T-helper 2 cell treated with Interferon-gamma antibody and Interleukin-4, amounts not matched to agents 100 ng/mL and 5 ng/mL, for 36 hours (primary cell): ENCODE measurements at regions not wholly inside any gene's neighbourhood (a gene's known extent, or its start where the extent isn't known, plus 50 kb on each side); places are given as distances from the start of the nearest gene placed in this dataset.

Source experiments
- intact Hi-C: fragments of 100-400 bp; cut with micrococcal nuclease; formaldehyde crosslinking; loops from one replicate; pipeline ENCODE4 v1.15.1; 2023

DNA sequence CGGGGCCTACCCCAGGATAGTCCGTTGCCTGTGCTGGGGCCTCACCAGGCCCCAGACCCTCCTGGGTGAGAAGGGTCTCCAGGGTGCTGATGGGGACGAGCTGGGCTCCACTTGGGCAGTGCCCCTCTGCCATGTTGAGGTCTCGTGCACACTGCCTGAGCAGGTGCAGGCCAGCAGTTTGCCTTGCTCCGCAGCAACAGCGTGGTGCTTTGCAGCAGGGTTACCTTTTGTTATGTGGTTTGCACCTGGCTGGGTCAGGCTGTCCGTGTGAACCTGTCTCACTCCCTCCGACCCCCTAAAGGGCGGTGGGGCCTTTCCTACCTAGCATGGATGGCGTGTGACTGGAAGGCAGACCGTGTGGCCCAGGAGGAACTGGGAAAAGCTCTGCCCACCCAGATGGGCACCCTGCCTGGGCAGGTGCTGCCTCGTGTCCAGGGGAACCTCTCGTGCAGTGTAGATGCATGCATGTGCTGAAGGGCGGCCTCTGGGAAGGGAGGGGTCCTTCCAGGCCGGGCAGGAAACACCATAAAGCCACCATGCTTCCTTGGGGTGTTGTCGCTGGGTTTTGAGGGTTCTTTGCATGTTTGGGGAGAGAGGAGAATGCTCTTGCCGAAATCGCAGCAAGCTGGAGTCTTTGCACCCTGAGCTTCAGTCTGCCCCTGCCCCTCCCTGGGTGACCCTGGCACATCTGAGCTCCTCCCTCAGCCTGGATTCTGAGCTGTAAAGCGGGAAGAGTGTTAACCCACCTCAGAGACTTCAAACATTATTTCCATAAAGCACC is 75.4 kb upstream of the PPARA start:
- intact Hi-C loops = loop anchor here (10.0 kb wide), 1 partner anchor 60 kb away; no protein-coding TSS in a partner anchor

DNA sequence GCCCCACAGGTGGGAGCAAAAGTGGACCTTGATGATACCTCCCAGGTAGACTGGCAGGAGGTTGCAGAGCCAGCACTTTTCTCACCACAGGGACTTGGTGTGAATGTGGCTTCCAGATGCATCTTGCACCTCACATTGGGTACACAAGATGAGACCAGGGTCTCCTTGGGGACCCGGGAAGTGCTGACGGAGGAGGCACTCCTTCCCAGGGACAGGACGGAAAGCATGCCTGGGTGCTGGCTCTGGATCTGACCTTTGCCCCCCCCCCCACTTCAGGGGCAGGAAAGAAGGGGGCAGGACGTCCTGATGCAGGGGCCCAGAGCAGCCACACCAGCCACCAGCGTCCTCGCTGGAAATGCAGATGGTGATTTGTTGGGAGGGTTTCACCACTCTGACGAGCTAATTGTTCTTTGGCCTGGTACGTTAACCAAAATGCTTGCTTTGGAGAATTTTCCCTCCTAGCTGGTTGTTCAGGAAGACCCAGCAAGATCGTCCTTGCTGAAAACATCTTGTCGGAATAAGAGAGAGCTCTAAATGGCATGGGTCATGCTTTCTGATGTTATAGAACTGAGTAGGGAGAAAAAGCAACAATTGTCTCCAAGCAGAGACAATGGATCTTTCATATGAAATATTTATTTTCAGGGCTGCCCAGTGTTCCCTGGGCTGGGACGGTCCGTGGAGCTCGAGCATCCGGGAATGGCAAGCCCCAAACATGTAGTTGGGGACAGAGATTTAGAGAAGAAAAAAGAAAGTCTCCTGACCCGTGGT is 74.4 kb upstream of the PPARA start:
- intact Hi-C loops = loop anchor here (10.0 kb wide), 1 partner anchor 61 kb away; no protein-coding TSS in a partner anchor

GRCh38 chr22:46076651-46077339 is 73.5 kb upstream of the PPARA start:
- intact Hi-C loops = loop anchor here (10.0 kb wide), 1 partner anchor 62 kb away; no protein-coding TSS in a partner anchor

- intact Hi-C loops = loop anchor here (10.0 kb wide), 1 partner anchor 63 kb away; no protein-coding TSS in a partner anchor
Observed at GRCh38 chr22:46077669-46078099, 72.6 kb upstream of the PPARA start.

DNA sequence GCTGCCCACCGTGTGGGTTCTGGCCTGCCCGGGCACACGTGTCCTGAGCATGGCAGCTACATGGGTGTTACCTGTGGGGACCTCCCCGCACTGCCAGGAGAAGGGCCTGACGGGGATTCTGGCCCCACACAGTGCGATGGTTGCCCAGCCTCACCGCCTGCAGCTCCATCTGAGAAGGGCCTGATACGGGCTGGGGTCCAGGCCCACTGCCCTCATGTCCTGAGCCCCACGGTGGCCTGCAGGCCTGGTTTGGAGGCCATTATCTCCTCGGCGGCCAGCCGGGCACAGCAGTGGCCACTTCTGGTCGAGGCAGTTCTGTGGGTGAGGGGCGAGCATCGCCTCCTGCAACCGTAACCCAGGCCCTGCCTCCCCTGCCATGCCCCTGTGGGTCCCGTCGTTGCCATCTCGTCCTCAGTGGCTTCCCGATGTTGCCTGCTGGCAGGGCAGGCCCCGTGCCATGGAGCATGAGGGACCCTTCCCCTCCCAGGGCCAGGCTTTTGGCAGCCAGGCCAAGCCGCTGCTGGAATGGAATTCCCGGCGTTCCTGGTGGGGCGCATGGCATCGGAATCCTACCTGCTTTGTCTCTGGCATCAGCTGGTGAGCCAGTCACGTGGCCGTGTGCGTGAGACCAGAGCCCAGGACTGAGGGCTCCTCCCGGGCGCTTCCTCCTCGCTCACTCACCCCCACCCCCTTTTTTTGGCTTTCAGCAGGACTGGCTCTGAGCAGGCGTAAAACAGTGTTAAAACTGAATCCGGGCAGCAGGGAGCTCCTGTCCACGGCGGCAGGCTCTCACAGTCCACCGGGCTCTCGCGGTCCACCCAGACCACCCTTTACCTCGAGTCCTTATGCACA is 71.9 kb upstream of the PPARA start:
- intact Hi-C loops = loop anchor here (10.0 kb wide), 1 partner anchor 64 kb away; no protein-coding TSS in a partner anchor

DNA sequence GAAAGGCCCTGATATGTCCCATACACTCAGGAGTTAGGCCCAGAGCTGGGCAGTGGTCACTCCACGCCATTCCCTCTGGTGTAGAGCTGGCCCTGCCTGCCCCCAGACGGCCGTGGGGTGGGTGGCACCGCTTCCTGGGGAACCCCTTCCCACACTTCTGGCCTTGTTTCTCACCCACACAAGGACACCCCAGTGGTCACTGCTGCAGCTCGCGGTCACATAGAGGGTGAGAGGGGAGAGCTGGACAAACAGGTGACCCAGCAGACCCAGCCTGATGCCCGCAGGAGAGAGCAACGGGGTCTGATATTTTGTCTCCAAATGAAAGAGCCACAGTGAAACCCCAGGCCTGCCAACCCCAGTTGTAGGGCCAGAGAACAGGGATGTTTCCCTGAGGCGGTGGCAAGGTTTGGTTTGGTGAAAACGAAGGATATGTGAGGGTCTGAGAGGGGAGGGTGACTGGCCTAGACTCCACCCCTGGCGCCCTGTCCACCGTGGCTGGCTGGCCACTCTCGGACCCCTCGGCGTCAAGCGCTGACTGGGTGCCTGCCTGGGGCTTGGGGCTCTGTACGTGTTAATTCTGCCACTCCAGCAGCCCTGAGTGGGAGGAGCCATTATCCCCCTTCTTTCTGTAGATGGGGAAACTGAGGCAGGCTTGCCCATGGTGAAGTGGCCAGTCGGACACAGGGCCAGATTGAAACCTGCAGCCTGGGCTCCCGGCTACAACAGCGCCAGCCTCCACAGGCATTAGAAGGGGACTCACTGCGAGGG is 71.0 kb upstream of the PPARA start:
- intact Hi-C loops = loop anchor here (10.0 kb wide), 1 partner anchor 64 kb away; no protein-coding TSS in a partner anchor

DNA sequence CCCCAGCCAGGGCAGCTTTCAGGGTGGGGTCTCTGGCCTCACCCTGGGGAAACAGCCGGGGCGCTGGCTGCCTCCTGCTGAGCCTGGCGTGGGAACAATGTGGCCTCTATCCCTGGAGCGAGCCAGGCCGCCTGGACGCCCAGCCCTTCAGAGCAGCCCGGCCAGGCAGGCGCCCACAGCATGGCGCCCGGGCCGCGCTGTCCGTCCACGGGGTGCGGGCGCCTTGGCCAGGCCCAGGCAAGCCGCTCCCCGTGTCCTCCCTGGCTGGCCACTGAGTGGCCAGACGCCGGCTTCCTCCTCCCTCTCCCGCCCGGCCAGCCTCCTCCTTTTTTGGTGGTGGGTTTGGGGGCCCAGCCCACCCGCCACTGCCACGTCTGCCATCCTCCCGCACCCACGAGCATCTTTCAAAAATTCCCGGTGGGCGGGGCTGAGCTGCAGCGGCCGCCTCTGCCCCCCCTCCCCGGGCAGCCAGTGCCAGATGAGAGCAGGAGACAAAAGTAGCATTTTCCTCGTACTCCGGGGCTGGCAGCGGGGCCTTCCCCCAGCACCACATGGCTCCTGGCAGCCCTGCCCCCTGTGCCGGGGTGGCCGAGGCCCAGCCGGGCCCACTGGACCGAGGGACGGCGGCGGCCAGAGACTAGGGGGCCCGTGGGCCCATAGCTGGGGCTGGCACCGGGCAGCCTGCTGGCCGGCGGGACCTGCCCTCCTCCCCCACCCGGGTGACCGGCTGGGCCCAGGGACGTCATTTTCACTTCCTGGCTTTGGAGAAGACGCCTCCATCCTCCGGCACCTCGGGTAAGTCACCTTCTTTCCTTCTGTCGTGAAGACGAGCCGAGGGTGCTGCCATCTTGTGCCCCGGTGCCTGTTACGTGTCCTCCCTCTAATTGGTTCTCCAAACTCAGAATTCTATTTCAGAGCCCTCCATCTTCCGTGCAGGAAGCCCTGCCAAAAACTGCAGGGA is 70.2 kb upstream of the PPARA start:
- intact Hi-C loops = loop anchor here (10.0 kb wide), 1 partner anchor 65 kb away; no protein-coding TSS in a partner anchor

DNA sequence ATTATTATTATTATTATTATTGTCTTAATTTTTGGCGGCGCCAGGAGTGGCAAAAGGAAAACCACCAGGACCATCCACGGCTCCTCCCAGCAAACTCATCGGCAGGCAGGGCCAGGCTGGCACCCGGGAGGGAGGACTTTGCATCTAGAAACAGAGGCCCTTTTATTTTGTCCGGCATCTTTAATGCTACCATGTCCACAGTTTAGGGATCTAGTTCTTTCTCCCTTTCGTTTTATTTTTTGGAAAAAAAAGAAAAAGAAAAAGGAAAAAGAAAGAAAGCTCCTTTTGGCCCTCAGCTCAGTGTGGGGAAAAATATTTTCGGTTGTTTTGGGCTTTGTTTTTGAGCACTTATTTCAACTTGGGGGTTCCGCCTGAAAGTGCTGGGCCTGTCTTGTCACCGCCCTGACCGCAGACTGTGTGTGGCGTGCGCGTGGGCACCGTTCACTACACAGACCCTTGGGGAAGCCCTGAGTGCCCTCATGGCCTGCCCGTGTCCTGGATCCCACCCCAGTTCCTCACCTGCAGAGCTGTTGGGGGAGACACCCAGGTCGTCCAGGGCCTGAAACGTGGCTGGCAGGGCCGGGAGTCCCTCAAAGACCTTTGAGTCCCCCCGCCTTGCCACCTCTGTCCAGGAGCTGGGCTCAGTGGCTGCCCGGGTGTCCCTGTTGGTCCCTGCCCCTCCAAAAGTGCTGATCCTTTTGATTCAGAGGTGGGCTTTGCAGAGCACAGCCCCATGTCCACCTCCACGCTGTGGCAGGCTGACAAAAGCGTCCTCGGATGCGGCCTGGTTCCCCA is 69.1 kb upstream of the PPARA start:
- intact Hi-C loops = no loop called here

DNA sequence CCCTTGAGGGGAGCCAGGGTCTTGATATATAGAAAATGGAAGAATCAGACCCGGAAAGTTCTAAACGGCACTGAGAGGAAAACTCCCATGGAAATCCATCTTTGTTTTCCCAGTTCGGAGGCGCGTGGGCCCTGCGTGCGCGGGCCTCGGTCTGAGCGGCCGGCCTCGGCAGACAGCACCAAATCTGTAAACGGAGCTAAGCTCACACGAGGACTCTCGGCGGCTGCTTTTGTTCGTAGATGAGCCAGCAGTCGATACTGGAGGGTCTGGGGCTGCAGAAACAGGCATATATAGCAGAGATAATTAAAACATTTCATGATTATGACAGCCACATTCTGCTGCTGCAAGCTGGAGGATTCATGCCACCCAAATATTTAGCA is 68.5 kb upstream of the PPARA start:
- intact Hi-C loops = no loop called here

- intact Hi-C loops = no loop called here
Observed at GRCh38 chr22:46082633-46083032, 67.7 kb upstream of the PPARA start.

DNA sequence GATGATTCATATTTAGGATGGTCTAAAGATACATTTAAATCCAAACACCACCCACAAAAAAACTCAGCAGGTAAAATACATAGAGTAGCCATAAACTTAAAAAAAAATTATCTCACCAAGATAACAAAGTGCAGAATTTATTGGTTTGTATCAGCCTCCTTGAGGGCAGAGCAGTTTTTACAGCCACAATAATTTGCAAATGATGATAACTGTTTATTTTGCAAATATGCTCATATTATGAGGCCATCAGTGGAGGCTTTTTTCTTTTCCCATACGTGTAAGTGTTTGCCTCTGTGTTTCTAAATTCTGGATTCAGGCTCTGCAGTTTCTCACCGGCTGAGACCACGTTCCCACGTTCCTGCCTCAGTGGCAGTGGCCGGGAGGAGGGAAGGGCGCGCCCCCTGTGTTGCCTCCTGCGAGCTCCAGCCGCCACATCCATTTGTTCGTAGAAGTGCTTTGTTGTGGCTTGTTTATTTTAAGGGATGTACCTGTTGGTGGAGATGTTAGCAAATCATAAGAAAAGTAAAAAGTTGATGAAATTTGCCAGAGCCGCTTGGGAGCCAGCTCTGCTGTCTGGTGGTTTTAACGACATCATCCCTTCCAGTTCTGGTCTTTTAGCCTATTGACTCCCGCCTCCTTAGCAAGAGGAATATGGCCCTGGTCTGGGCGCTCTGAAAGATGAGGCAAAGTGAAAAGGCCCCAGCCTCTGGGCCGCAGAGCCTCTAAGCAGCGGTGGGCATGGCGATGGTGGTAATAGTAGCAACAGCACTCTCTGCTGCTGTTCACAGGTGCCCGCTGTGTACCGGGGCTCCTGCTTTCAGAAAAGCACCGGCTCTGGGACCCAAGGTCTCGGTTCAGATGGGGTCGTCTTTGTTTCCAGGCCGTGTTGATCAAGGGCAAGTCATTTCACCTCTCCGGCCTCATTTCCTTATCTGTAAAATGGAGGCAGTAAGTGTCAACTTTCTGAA is 66.7 kb upstream of the PPARA start:
- intact Hi-C loops = no loop called here

DNA sequence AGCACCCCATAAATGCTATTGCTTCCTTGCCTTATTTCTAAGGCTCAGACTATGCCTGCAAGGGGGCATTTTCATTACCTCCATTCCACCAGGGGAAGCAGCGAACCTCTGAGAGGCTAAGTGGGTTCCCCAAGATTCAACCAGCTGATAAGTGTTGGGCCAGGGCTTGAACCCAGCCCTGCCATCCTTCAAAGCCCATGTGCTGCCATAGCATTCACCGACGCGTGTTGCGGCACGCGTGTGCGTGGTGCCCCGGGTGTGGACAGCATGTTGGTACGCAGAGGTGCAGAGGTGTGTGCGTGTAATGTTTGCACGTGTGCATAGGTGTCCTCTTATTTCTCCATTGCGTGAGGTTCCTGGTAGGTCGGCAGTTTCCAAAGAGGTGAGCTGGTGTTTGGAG is 66.0 kb upstream of the PPARA start:
- intact Hi-C loops = no loop called here

GRCh38 chr22:46084943-46085827 is 65.1 kb upstream of the PPARA start:
- intact Hi-C loops = no loop called here

DNA sequence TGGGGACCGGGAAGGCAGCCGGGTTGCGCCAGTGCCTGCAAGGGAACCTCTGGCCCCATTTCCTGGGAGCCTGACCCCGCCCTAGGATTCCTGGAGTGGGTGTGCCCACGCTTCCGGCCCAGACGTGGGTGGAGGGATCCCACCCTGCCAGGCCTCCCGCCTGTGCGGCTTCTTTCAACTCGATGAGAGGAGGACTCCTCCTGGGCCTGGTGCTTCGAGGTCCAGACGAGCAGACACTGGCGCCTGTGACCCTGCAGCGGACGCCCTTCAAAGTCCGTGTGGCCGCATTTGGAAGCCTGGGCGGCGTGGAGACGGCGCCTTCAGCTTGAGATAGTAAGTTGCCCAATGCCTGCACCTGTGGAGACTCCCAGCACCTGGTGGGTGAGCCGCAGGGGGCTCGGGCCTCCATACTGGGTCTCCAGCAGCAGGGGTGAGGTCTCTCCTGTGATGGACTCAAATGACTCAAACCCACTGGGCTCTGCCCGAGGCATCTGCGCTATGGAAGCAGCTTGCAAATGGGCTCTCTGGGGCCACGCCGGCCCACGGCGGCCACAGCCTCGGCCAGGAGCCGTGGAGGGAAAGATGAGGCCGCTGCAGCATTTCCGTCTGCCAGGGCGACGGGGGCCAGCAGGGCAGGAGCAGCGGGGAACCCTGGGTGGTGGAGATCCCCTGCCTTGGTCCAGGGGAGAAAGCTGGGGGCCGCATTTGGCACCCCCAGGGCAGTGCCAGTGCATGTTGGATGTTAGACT is 64.3 kb upstream of the PPARA start:
- intact Hi-C loops = no loop called here
